Fibroblast of skin of back (primary cell): ENCODE measurements at regions not wholly inside any gene's neighbourhood (a gene's known extent, or its start where the extent isn't known, plus 50 kb on each side); places are given as distances from the start of the nearest gene placed in this dataset.
A peak's percentile ranks its signal among the peaks of the same experiment; 100 is the strongest.

ENCODE experiments used
- DNase-seq: peaks from one replicate; pipeline ENCODE4 v3.0.0-alpha.2; 2013

DNA sequence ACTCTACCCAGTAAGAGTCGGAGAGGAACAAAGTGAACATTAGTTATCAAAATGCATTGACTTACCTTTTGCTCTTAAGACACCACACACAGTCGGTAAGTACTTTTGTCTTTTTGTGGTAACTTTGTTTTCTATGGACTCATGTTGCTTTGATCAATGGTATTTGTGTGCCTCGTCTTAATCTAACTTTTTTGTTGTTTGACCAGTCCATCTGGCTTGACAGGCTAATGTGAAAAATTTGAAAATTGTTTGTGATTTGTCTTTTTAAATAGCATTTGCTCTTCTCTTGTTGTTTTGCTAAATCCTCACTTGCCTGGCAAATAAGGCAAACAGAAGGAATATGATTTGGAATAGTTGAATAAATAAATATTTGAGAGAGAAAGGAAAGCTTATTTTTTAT is 71.4 kb upstream of the CHD1 start:
- no peak for DNase-seq

DNA sequence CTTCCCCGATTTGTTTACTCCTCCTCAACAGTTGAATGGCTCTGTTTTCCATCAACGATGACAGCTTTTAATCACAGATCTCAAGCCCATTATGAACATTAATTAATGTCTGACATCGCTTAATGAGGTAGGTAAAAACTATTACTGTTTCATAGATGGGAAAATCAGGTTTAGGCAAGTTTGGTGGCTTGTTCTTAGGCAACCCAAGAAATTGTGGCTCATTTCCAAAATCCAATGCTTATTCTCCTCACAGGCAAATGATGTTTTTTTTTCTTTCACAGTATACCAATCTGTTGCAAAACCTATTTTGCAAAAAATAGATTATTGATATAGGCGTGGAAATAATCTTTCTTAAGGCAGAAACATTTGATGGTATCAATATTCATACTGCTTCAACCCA is 70.8 kb upstream of the CHD1 start:
- DNase-seq = no peak

DNA sequence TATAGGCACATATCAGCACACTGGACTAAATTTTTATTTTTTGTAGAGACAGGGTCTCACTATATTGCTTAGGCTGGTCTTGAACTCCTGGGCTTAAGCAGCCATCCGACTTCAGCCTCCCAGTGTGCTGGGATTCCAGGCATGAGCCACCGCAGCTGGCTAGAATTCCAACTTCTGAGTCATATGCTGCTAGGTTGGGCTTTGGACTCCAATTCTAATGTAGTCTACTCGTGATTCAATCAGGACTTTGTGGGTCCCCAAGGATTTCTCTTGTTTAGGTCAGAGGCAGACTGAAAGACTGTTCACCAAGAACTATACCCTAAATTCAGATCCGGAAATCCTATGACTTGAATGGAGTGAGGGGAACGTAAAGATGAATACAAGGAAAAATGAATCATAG is 68.2 kb upstream of the CHD1 start:
- peak; percentile 84 for DNase-seq

DNA sequence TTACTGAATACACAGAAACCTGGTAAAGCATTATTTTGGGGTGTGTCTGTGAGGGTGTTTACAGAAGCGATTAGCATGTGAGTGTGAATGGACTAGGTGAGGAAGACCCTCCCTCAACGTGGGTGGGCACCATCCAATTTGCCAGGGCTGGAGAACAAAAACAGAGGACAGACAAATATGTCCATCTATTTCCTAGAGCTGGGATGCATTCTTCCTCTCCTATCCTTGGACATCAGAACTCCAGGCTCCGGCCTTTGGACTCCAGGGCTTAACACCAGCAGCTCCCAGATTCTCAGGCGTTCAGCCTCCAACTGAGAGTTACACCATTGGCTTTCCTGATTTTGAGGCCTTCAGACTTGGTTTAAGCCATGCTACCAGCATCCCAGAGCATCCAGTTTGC is 65.8 kb upstream of the CHD1 start:
- DNase-seq = no peak

DNA sequence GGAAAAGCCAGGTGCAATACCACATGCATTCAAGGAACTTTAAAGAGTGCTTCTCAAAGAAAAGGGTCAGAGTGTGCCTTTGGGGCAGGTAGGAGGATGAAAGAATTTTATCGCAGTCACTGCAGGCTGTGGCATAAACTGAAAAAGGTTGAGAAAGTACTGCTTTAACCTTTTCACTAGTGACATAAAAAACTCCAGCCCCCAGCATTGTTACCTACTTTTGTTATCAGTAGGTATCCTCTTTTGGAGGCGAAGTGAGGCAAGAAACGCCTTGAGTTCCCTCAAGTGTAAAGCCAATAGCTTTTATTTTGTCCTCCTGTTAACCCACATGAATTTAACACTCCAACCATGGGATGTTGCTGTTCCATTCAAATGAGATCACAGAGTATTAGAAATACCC is 64.7 kb upstream of the CHD1 start:
- DNase-seq = no peak

DNA sequence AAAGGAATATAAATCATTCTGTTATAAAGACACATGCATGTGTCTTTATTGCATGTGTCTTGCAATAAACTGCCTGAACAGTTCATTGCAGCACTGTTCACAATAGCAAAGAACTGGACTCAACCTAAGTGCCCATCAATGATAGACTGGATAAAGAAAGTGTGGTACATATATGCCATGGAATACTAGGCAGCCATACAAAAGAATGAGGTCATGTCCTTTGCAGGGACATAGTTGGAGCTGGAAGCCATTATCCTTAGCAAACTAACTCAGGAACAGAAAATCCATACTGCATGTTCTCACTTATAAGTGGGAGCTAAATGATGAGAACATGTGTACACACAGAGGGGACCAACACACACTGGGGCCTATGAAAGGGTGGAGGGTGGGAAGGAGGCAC is 63.7 kb upstream of the CHD1 start:
- DNase-seq = no peak

DNA sequence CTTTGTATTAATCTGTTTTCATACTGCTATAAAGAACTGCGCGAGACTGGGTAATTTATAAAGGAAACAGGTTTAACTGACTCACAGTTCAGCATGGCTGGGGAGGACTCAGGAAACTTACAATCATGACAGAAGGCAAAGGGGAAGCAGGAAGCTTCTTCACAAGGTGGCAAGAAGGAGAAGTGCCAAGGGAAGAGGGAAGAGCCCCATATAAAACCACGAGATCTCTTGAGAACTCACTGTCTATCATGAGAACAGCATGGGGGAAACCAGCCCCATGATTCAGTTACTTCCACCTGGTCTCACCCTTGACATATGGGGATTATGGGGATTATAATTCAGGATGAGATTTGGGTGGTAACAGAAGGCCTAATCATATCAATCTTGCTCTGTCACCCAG is 60.9 kb upstream of the CHD1 start:
- DNase-seq = no peak

DNA sequence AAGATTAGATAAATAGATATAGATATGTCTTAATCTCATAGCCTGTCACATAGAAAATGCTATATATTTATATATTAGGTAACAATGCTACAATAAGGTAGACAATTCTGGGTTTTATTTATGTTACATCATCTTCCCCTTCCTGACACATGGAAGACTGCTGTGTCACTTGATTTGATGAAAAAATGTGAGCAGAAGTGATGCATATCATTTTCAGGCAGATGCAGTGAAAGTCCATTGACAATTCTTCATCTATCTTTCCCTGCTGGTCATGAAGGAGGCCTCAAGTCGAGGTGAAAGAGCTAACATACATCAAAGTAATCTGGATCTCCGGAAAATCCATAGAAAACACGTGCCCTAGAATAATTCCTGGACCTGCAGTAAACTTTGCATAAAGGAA is 57.8 kb upstream of the CHD1 start:
- DNase-seq = no peak

DNA sequence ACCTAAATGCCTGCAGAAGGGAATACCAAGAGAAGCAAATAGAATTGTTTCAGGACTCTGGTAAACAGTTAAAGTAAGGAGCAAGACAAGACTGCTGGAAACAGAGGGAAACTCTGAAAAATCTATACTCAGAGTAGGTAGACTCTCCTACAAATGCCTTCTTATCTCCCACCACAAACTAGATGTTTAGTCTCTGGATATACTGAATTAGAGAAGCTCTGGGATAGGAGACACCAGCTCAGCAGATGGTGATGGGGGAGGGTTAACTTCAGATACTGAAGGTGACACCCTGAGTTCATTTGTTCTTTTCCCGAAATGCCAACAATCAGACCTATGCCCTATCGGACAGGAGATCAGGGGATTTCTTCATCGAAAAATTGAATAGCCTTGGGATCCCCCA is 54.1 kb upstream of the CHD1 start:
- DNase-seq = no peak
